ENCODE measurements at regions not wholly inside any gene's neighbourhood (a gene's known extent, or its start where the extent isn't known, plus 50 kb on each side); places are given as distances from the start of the nearest gene placed in this dataset.
A peak's percentile ranks its signal among the peaks of the same experiment; 100 is the strongest.

DNA sequence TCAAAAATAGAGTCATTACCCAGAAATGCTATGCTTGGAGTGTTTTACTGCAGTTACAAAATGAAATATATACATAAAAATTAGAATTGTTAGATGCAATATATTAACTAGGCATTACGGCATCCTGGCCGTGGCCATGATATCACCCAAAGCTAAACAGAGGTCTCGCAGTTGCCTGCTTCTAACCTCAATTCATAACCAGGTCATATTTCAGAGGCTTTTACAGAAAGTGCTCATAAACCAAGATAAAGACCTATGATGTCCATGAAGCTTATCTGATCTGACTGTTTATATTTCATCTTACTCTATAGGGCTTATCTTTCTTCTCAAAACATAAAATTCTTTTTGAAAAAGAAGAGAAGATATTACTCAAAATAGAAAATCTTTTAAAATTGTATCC lies 664.5 kb upstream of the SALL1 start:
- BruUV-seq (replicated peaks): no TSS peak

DNA sequence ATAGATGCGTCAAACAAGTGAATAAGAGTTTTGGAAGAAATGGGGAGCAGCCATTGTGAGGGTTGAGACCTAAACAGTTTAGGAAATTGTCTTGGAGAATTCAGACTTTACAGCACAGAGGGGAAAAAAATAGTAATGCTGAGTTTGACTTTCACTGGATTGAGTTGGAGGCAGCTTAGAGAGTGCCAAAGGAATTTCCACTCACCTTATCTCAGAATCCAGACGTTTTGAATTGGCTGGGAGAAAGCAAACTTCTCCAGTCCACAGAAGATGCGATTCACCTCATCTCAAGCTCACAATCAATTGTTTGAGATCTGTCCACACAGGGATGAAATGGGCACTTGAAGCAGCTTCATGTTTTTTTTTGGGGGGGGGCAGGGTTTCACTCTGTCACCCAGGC lies 663.5 kb upstream of the SALL1 start:
- TF ChIP-seq EZH2phosphoT487 (IDR thresholded peaks at IDR 0.05; ENCODE audit: borderline replicate concordance, low read depth, low read length): no peak
- TF ChIP-seq, protein P1, sequence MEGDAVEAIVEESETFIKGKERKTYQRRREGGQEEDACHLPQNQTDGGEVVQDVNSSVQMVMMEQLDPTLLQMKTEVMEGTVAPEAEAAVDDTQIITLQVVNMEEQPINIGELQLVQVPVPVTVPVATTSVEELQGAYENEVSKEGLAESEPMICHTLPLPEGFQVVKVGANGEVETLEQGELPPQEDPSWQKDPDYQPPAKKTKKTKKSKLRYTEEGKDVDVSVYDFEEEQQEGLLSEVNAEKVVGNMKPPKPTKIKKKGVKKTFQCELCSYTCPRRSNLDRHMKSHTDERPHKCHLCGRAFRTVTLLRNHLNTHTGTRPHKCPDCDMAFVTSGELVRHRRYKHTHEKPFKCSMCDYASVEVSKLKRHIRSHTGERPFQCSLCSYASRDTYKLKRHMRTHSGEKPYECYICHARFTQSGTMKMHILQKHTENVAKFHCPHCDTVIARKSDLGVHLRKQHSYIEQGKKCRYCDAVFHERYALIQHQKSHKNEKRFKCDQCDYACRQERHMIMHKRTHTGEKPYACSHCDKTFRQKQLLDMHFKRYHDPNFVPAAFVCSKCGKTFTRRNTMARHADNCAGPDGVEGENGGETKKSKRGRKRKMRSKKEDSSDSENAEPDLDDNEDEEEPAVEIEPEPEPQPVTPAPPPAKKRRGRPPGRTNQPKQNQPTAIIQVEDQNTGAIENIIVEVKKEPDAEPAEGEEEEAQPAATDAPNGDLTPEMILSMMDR (conservative IDR thresholded peaks at IDR 0.05; ENCODE audit: low read length): no peak
- Histone ChIP-seq H3K4me2 (ENCODE audit: low read length) (no peak overlapping the region), H2AFZ (ENCODE audit: low read length) (no peak overlapping the region), H4K20me1 (ENCODE audit: insufficient read depth, low read length) (no peaks in the 10 kb centered on the region), H3K4me3 (ENCODE audit: low read depth, low read length, poor library complexity, severe bottlenecking) (no peak overlapping the region), H3K4me1 (ENCODE audit: insufficient read depth, low read length, poor library complexity, severe bottlenecking) (no peaks in the 10 kb centered on the region), H3K36me3 (ENCODE audit: insufficient read depth, low read length) (no peaks in the 10 kb centered on the region), H3K27ac (ENCODE audit: low read depth, low read length, poor library complexity, severe bottlenecking) (no peak overlapping the region), H3K9me3 (ENCODE audit: low read length) (no peaks in the 10 kb centered on the region), H3K79me2 (ENCODE audit: insufficient read depth, low read depth, low read length) (no peaks in the 10 kb centered on the region), H3K9me2 (ENCODE audit: insufficient read depth, low read length) (no peaks in the 10 kb centered on the region)
- intact Hi-C loops (cut with micrococcal nuclease; ENCODE audit: unreplicated experiment): loop anchor here (5.0 kb wide), 1 partner anchor 168 kb away; no protein-coding TSS in a partner anchor
- no TSS peak for BruUV-seq (replicated peaks)
- DNase-seq (ENCODE audit: low spot score): no peak
- ChIA-PET POLR2A (no interaction called here), CTCF (ENCODE audit: unreplicated experiment) (no interaction called here)

More for the DNA sequence above, 664.5 kb upstream of the SALL1 start:
- Histone ChIP-seq H4K20me1 (ENCODE audit: insufficient read depth, low read length) (no peaks in the 10 kb centered on the region), H3K4me2 (ENCODE audit: low read length) (no peak overlapping the region), H3K36me3 (ENCODE audit: insufficient read depth, low read length) (no peaks in the 10 kb centered on the region), H2AFZ (ENCODE audit: low read length) (no peak overlapping the region), H3K27ac (ENCODE audit: low read depth, low read length, poor library complexity, severe bottlenecking) (no peak overlapping the region), H3K9me2 (ENCODE audit: insufficient read depth, low read length) (no peaks in the 10 kb centered on the region), H3K79me2 (ENCODE audit: insufficient read depth, low read depth, low read length) (no peaks in the 10 kb centered on the region), H3K9me3 (ENCODE audit: low read length) (no peaks in the 10 kb centered on the region), H3K4me1 (ENCODE audit: insufficient read depth, low read length, poor library complexity, severe bottlenecking) (no peaks in the 10 kb centered on the region), H3K4me3 (ENCODE audit: low read depth, low read length, poor library complexity, severe bottlenecking) (no peak overlapping the region)
- POLR2A ChIA-PET: no interaction called here
- TF ChIP-seq, protein P1 (conservative IDR thresholded peaks at IDR 0.05; ENCODE audit: low read length): no peak
- TF ChIP-seq EZH2phosphoT487 (IDR thresholded peaks at IDR 0.05; ENCODE audit: borderline replicate concordance, low read depth, low read length): no peak
- intact Hi-C loops (cut with micrococcal nuclease; ENCODE audit: unreplicated experiment): loop anchor here (5.0 kb wide), 1 partner anchor 167 kb away; no protein-coding TSS in a partner anchor
- CTCF ChIA-PET (ENCODE audit: unreplicated experiment): no interaction called here
- no peak for DNase-seq (ENCODE audit: low spot score)

DNA sequence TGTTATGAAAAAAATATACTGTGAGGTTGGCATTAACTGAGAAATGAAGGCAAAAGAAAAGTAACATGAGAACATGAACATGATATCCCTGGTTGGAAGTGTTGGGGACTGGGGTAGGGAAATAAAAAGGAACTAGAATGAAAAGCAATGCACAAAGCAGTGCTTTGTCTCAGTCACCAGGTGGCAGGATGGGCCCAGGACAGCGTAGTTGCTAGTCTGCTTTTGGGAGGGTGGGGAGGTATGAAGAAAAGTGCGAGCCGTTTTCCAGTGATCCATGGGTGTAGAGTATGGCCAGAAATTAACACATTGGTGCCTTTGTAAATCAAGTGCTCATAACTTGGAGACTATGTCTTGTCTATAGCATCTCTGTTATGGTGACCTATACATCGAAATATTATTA lies 662.5 kb upstream of the SALL1 start:
- no peak overlapping the region for H2AFZ ChIP-seq (ENCODE audit: low read length)
- no TSS peak for BruUV-seq (replicated peaks)
- H3K36me3 ChIP-seq (ENCODE audit: insufficient read depth, low read length): no peaks in the 10 kb centered on the region
- no peaks in the 10 kb centered on the region for H3K4me1 ChIP-seq (ENCODE audit: insufficient read depth, low read length, poor library complexity, severe bottlenecking)
- TF ChIP-seq, protein P1 (conservative IDR thresholded peaks at IDR 0.05; ENCODE audit: low read length): peak; percentile 41
- TF ChIP-seq EZH2phosphoT487 (IDR thresholded peaks at IDR 0.05; ENCODE audit: borderline replicate concordance, low read depth, low read length): no peak
- ChIA-PET CTCF (ENCODE audit: unreplicated experiment) (no interaction called here), POLR2A (no interaction called here)
- H3K9me3 ChIP-seq (ENCODE audit: low read length): no peaks in the 10 kb centered on the region
- no peaks in the 10 kb centered on the region for H4K20me1 ChIP-seq (ENCODE audit: insufficient read depth, low read length)
- H3K4me2 ChIP-seq (ENCODE audit: low read length): no peak overlapping the region
- intact Hi-C loops (cut with micrococcal nuclease; ENCODE audit: unreplicated experiment): no loop called here
- no peak for DNase-seq (ENCODE audit: low spot score)
- no peak overlapping the region for H3K27ac ChIP-seq (ENCODE audit: low read depth, low read length, poor library complexity, severe bottlenecking)
- H3K4me3 ChIP-seq (ENCODE audit: low read depth, low read length, poor library complexity, severe bottlenecking): no peak overlapping the region
- no peaks in the 10 kb centered on the region for H3K79me2 ChIP-seq (ENCODE audit: insufficient read depth, low read depth, low read length)
- H3K9me2 ChIP-seq (ENCODE audit: insufficient read depth, low read length): no peaks in the 10 kb centered on the region

All from OCI-LY7 (cell line).